ENCODE measurements at regions not wholly inside any gene's neighbourhood (a gene's known extent, or its start where the extent isn't known, plus 50 kb on each side); places are given as distances from the start of the nearest gene placed in this dataset.

DNA sequence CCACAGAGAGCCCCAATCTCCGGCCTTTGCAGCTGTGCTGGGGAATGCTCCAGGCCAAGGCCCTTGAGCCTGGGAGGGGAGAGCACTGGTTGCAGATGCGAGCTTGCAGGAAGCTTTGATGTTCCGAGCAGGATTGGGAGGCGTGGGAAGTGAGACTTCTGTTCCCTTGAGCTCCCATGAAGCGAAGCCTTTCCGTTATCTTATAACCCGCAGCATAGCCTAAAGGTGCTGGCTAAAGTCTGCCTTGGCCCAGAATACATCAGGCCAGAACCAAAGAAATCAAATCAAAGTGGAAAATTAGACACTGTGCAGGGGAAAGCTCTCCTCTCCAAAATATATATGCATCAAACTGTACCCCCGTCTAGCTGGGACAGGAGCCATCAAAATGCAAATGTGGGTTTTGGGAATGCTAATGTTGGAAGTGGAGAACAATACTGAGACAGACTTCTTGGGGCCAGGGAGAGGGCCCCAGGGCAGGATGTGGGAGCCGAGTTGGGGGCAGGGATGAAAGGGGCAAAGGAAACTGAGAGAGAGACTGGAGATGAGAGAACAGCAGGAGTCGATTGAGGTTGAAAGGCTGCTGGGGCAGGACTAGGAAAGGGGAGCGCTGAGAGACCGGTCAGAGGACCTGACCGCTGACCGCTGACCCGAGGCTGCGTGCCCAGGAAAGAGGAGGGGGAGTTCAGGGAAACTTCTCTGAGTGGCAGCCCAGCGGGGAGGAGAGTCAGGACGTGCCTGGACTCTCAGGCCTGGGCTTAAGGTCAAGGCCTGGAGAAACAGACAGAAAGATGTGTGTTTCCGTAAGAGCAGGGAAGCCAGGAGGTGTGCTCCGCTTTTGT is 152.2 kb upstream of the PARP11 start:
- TF ChIP-seq, protein P1, sequence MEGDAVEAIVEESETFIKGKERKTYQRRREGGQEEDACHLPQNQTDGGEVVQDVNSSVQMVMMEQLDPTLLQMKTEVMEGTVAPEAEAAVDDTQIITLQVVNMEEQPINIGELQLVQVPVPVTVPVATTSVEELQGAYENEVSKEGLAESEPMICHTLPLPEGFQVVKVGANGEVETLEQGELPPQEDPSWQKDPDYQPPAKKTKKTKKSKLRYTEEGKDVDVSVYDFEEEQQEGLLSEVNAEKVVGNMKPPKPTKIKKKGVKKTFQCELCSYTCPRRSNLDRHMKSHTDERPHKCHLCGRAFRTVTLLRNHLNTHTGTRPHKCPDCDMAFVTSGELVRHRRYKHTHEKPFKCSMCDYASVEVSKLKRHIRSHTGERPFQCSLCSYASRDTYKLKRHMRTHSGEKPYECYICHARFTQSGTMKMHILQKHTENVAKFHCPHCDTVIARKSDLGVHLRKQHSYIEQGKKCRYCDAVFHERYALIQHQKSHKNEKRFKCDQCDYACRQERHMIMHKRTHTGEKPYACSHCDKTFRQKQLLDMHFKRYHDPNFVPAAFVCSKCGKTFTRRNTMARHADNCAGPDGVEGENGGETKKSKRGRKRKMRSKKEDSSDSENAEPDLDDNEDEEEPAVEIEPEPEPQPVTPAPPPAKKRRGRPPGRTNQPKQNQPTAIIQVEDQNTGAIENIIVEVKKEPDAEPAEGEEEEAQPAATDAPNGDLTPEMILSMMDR (IDR thresholded peaks at IDR 0.05; ENCODE audit: low read depth, low read length, poor library complexity, severe bottlenecking) = no peak
- no peak for TF ChIP-seq EZH2phosphoT487 (IDR thresholded peaks at IDR 0.05; ENCODE audit: borderline replicate concordance, low read length)

Data from DOHH2 (cell line).